ENCODE measurements at regions not wholly inside any gene's neighbourhood (a gene's known extent, or its start where the extent isn't known, plus 50 kb on each side); places are given as distances from the start of the nearest gene placed in this dataset.
A peak's percentile ranks its signal among the peaks of the same experiment; 100 is the strongest.

GRCh38 chr17:34874478-34874877 lies 86.8 kb downstream of the CCT6B start:
- no peak for DNase-seq

DNA sequence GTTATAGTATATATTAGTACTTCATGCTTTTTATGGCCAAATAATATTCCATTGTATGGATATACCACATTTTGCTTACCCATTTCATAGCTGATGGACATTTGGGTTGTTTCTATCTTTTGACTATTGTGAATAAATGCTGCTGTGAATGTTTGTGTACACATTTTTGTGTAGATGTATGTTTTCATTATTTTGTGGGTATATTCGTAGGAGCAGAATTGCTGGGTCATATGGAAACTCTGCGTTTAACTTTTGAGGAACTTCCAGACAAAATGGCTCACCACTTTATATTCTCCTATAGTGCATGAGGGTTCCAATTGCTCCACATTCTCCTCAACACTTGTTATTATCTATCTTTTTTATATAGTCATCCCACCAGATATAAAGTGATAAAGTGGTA lies 88.6 kb downstream of the CCT6B start:
- no peak for DNase-seq

- no peak for DNase-seq
Measured at GRCh38 chr17:34869641-34870040, 91.6 kb downstream of the CCT6B start.

DNA sequence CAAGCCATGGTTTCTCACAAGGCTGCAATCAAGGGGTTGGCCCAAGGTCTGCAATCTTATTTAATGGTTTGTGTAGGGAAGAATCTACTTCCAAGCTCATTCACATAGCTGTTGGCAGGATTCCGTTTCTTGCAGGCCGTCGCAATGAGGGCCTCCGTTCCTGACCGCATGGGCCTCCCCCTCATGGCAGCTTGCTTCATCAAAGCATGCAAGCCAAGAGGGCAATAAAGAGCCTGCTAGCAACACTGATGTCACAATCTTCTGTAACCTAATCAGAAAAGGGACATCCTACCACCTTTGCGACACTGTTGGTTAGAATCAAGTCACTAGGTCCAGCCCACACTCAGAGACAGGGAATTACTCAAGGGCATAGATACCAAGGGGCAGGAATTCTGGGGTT lies 95.5 kb downstream of the CCT6B start:
- no peak for DNase-seq

GRCh38 chr17:34862384-34862783 lies 98.9 kb downstream of the CCT6B start:
- DNase-seq: no peak

DNA sequence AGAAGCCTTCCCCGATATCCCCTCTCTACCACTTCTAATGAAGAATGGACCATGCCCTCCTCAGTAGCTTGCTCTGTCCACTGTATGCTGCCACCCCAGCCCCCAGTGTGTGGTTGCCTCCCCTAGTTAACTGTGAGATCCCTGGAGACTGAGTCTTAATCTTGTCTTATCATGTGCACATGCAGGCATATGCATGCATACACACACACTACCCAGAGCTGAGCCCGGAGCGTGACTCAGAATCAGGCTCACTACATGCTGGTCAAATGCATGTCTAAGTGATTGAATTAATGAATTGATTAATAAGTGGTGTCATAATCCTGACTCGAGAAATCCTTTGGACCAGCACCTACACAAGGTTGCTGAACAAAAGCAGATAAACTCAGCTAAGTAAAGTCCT lies 99.4 kb downstream of the CCT6B start:
- DNase-seq: no peak

DNA sequence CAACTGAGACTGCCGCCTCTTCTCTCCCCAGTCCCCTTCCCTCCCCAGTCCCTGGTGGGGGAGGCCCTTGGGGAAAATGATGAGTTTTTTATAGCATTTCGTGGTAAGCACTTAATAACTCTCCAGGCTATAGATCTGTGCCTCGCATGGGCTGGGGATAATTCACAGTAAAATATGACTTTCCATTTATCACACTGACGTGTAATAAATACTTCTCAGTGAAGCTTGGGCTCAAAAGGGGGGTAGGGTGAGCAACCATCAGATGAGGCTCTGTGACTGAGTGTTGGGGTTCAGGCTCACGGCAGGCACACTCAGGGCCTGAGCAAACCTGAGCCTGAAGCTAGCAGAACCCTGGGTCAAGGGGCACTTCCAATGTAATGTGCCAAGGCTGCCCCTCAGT lies 101.6 kb downstream of the CCT6B start:
- no peak for DNase-seq

DNA sequence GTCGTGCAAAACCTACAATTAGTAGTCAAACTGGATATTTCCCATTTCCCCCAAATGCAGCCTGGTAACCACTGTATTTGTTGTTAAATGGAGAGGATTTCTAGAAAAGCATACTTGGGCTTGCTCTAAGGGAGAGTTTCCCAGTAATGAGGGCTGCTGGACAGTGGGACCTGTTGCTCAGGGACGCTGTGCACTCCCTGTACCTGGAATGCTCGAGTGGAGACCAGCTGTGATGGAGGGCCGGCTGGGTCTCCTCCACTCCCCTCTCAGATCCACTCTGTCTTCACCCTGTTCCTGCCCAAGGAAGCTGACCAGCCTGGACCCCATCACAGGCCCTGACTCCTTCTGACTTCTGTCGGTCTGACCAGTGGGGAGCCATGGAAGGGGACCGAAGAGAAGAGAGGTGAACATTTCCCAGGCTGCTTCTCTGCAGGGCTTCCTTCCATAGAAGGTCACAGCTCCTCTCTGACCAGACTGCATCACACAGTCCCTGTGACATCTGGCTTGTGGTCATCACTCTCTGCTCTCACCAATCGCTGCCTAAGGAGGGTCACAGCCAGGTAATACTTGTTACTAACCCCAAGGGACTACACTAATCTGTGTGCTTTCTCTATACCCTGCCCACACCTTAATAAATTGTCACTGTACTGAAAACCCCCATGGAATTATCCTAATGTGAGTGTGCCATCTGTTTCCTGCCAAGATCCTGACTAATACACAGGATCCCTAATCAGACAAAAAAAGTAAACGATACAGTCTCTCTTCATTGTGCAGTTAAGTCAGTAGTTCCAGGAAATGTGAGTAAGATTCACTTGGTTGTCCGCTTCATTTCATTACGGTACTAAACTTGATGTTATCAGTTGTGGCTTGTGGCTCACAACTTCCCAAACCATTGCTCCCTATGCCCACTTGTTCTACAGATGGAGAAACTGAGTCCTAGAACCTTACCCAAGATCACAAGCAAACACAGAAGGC lies 102.4 kb downstream of the CCT6B start:
- peak in 1 of 2 donors; percentile 5 for DNase-seq

DNA sequence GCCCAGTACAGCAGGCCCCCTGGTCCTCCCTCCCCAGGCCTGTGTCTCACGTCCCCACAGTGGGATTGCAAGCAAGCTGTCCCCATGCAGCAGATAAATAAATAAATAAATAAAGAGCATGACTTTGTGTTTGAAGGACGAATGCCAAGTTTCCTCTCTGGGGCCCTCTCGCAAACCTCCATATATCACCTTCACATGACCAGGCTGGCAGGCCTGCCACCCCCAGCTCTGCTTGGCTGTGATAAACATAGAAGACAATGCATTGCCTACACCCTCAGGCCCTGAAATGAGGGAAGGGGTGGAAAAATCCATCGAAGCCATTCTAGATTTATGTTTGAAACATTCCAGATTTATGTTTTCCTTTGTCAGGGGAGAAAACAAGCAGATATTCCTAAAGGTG lies 107.3 kb downstream of the CCT6B start:
- no peak for DNase-seq

DNA sequence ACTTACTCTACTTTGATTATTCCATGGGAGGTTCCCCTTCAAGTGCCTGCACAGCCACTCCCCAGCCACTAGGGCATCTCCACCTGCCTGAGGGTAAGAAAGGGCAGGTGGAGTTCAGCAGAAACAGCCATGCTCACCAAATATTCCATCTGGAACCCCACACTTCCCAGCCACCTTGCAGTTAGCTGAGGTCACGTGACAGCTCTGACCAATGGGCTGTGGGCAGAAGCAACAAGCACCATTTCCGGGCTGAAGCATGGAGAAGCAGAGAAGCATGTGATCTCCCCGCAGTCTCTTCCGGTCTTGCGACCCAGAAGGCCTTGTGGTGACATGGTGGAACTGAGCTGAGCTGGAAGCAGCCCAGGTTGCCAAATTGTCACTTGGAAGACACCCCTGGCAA lies 108.6 kb downstream of the CCT6B start:
- no peak for DNase-seq

DNA sequence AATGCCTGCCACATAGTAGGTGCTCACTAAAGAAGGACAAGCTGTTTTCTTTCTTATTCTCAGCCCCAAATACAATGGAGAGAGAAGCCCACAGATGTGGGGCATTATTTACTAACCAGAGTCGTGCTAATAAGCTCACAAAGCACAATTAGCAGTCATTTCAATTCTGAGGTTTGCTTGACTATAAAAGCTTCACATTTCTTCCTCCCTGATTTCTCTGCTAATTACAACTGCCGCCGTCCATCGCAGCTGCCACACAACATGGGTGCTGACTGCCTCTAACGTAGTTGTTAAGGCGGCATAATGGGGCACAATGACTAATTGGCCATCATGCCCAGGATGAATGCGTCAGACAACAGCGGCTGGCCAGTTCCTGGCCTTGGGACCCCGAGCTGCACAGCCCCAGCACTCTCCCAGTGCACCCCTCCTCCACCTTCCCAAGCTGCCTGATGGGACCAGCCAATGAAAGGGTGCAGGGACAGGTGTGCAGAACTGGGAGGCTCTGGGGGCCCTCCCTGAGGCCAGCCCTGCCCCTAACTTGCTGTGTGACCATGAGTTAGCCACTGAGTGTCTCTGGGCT lies 109.2 kb downstream of the CCT6B start:
- DNase-seq: no peak

DNA sequence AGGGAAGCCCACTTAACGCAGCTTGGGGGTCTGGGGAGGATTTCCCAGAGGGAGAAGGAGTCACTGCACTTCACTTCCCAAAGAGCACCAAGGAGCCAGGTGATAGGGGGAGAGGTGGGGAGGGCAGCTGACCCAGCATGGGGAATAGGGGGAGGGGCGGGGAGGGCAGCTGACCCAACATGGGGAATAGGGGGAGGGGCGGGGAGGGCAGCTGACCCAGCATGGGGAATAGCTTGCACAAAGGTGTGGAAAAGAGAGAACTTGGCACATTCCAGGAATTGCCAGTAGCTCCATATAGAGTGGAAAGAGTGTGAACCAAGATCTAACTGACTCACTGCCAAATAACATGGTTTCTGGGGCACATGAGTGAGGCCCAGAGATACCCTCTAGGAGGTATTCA lies 110.3 kb downstream of the CCT6B start:
- DNase-seq: no peak

DNA sequence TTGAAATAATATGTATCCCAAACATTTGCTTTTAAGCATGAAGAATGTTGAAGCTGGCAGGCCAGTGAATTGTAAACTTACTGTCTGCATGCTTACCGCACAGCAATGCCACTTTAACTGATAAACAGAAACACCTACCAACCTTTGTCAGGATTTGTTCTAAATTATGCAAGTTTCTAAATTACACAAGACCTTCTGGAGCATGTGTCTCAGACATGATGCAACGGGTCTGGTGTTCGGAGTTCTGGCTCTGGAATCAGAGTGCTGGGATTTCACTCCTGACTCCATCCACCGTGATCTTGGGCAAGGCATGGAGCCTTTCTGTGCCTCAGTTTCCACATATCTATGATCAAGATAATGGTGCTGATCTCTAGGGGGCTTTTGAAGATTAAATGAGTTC lies 111.2 kb downstream of the CCT6B start:
- DNase-seq: no peak

DNA sequence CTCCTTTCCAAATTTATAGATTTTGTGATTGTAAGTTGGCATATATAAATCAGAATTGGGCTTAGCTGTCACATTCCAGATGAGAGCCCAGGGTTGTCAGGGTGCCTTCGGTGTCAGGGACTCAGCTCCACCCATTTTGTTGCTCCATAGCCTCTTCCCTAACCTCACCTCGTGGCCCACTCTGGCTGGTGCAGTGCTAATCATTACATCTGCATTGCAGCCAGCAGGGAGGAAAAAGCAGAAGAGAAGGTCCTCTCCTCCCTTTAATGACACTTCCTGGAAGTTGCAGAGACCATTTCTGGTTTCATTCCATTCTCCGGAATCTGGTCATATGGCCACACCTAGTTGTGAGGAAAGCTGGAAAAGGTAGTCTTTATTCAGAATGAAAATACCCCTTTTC lies 113.3 kb downstream of the CCT6B start:
- no peak for DNase-seq

DNA sequence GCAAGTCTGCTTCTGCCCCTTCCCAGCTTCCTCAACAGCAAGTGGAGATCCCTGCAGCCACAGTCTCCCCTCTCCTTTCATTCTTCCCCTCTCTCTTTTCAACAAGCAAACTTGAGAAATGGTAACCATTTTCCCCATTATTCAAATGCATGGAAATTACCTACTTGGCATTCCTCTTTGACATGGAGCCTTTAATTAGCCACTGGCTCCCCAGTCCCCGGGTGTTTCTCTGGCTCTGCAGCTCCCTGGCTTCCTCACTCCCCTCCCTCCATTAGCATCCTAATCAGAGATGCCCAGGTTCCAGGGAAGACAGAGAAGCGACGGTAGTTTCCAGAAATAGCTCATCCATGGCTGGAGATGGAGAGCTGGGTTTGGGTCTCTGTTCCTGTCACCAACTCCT lies 116.0 kb downstream of the CCT6B start:
- no peak for DNase-seq

DNA sequence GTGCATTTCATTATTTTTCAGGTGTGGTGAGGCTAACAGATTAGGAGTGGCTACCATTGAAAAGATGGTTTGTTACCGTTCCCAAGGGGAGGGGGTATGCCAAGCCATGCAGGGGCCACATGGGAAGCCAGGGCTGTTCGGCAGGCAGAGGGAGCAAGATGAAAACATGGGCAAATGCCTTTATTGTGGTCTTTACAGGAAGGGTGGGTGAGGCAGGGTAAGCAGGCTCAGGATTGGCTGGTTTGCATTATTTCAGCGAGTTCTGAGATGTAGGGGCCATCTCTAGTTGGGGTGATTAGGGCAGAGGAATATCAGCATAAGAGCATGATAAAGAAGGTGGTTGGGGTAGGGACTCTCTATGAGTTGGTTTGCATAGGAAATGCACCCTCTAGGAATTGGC lies 117.6 kb downstream of the CCT6B start:
- no peak for DNase-seq

DNA sequence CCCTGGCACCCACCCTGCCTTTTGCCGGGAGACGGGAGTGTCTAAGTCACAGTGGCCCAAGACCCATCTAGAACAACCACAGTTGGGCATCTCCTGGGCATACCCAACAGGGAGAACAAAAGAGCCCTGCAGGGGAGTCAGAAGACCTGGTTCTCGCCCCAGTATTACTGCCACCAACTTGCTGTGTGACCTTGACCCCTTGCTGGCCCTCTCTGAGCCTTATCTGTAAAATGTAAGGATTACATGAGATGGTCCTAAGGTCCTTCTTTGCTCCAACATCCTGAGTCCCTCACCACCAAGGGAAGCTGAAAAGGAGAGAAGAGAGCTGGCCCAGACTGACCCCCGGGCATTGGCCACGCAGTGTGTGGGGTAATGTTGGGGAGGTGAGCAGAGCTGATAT lies 119.0 kb downstream of the CCT6B start:
- no peak for DNase-seq

- DNase-seq: no peak
Measured at GRCh38 chr17:34841467-34841866, 119.8 kb downstream of the CCT6B start.

DNA sequence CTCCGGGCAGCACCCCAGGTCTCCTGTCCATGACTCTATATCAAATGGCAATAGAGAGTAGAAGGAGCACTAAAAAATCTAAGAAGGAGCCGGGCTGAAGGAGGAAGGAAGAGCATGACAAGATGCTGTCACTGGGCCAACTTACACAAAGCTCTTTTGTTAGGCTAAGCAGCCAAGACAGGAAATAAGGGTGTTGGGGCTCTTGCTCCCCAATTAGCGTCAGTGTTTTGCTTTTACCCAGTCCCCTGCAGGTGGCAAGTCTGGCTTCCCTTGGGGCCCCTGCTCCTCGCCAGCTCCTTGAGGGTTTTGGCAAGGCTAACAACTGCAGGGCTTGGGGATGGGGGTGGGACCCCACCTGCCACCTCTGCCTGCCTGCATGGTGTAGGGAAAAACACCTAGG lies 120.5 kb downstream of the CCT6B start:
- peak in 1 of 2 donors; percentile 59 for DNase-seq

- no peak for DNase-seq
Measured at GRCh38 chr17:34837876-34838478, 123.3 kb downstream of the CCT6B start.

DNA sequence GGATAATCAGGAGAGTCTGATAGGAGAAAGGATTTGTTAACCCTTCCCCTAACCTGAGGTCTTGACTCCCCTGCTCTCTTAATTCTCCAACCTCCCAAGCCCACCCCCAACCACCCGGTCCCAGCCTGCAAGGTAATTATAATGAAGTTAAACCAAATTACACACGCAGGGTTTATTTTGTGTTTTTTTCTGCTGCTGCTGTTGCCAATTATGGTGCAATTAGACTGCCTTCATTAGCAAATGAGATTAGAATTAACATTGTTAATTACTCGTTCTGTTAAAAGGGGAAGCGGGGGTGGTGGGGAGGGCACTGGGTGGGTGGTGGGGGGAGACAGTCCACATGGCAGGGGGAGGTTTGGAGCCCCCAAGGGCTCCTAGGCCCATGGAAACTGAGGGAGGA lies 128.9 kb downstream of the CCT6B start:
- DNase-seq: no peak

GRCh38 chr17:34827008-34827407 lies 134.3 kb downstream of the CCT6B start:
- DNase-seq: no peak

DNA sequence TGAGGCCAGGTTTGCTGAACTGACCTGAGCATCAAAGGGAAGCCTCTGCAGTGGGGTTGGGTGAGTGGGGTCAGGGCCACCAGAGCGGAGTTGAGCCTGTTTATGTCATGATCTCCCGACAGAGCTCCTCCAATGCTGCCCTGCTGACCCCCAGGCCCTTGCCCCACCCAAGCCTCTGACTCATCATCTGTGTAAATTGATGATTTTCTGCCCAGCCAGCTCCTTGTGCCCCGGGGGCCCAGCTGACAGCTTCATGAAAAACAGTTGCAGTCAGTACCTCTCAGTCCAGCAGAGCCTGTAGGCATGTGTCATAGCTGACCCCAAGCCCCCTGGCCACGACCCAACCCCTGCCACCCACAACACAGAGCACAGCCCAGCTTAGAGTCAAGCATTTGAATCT lies 134.9 kb downstream of the CCT6B start:
- DNase-seq: no peak

DNA sequence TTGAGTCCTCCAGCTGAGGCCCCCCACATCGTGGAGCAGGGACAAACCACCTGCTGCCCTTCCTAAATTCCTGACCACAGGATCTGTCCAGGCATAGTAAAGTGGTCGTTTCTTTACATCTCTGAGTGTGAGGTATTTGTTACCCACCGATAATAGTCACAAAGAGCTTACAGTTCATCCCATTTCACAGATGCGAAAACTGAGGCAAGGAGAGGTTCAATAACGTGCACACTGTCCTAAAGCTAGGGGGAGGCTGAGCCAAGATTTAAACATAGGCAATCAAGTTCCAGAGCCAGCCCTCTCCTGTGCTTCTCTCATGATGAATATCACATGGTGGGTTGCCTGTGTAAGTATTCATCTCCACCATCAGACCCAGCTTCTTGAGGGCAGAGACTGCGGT lies 135.4 kb downstream of the CCT6B start:
- no peak for DNase-seq
